Stimulated activated CD4-positive, alpha-beta T cell treated with anti-CD3 and anti-CD28 coated beads, Interleukin-1b, Interleukin-23, amount 100 ng/mL, for 48 hours (primary cell): ENCODE measurements at regions not wholly inside any gene's neighbourhood (a gene's known extent, or its start where the extent isn't known, plus 50 kb on each side); places are given as distances from the start of the nearest gene placed in this dataset.

Source experiments
- DNase-seq: peaks from one replicate; pipeline ENCODE4 v3.0.0-alpha.2; 2020

- DNase-seq: no peak
Observed at GRCh38 chr10:107450056-107450455, 285.6 kb upstream of the SORCS1 start.

GRCh38 chr10:107444443-107444842 lies 279.9 kb upstream of the SORCS1 start:
- no peak for DNase-seq

- no peak for DNase-seq
Observed at GRCh38 chr10:107443813-107444212, 279.3 kb upstream of the SORCS1 start.

- DNase-seq: no peak
Observed at GRCh38 chr10:107443326-107443725, 278.8 kb upstream of the SORCS1 start.

GRCh38 chr10:107442035-107442505 lies 277.6 kb upstream of the SORCS1 start:
- no peak for DNase-seq

GRCh38 chr10:107440741-107441140 lies 276.2 kb upstream of the SORCS1 start:
- no peak for DNase-seq

GRCh38 chr10:107437921-107438320 lies 273.4 kb upstream of the SORCS1 start:
- no peak for DNase-seq

GRCh38 chr10:107436568-107436967 lies 272.1 kb upstream of the SORCS1 start:
- DNase-seq: no peak

GRCh38 chr10:107434854-107435253 lies 270.3 kb upstream of the SORCS1 start:
- no peak for DNase-seq

- no peak for DNase-seq
Observed at GRCh38 chr10:107434201-107434600, 269.7 kb upstream of the SORCS1 start.

GRCh38 chr10:107433605-107434004 lies 269.1 kb upstream of the SORCS1 start:
- DNase-seq: no peak

GRCh38 chr10:107430446-107430845 lies 265.9 kb upstream of the SORCS1 start:
- no peak for DNase-seq

- no peak for DNase-seq
Observed at GRCh38 chr10:107427016-107427415, 262.5 kb upstream of the SORCS1 start.

- no peak for DNase-seq
Observed at GRCh38 chr10:107425931-107426553, 261.5 kb upstream of the SORCS1 start.

- DNase-seq: no peak
Observed at GRCh38 chr10:107424628-107425027, 260.1 kb upstream of the SORCS1 start.

GRCh38 chr10:107423903-107424302 lies 259.4 kb upstream of the SORCS1 start:
- no peak for DNase-seq

- no peak for DNase-seq
Observed at GRCh38 chr10:107422681-107423080, 258.2 kb upstream of the SORCS1 start.

GRCh38 chr10:107420196-107420595 lies 255.7 kb upstream of the SORCS1 start:
- no peak for DNase-seq

- DNase-seq: no peak
Observed at GRCh38 chr10:107418085-107418806, 253.7 kb upstream of the SORCS1 start.

GRCh38 chr10:107417446-107417845 lies 252.9 kb upstream of the SORCS1 start:
- no peak for DNase-seq

- no peak for DNase-seq
Observed at GRCh38 chr10:107415446-107415845, 250.9 kb upstream of the SORCS1 start.

- no peak for DNase-seq
Observed at GRCh38 chr10:107413971-107414370, 249.5 kb upstream of the SORCS1 start.

GRCh38 chr10:107409522-107409921 lies 245.0 kb upstream of the SORCS1 start:
- no peak for DNase-seq

- DNase-seq: no peak
Observed at GRCh38 chr10:107398115-107398514, 233.6 kb upstream of the SORCS1 start.

GRCh38 chr10:107391901-107392300 lies 227.4 kb upstream of the SORCS1 start:
- DNase-seq: no peak
